Tibial nerve (tissue), 4 donors: ENCODE measurements at regions not wholly inside any gene's neighbourhood (a gene's known extent, or its start where the extent isn't known, plus 50 kb on each side); places are given as distances from the start of the nearest gene placed in this dataset.

Experiments used
- CTCF ChIP-seq, 5 experiments: fragments of 200-600 bp in 3 of 5; fragments of 450-650 bp in 2 of 5; sonication (generic) in 3 of 5; IDR thresholded peaks; one replicate each; pipeline ENCODE4 v1.5.1; 2016 to 2019; ENCODE audit warnings: antibody characterized with exemption in 5 of 5, mild to moderate bottlenecking in 3 of 5, moderate library complexity in 2 of 5
- EP300 ChIP-seq, 2 donors: sonication (generic); formaldehyde crosslinking; IDR thresholded peaks; one replicate each; pipeline ENCODE4 v1.6.1; 2017; ENCODE audit warnings: antibody characterized with exemption in 2 of 2, mild to moderate bottlenecking in 1 of 2

GRCh38 chr9:89935115-89935514 is 330.3 kb downstream of the GADD45G start:
- TF ChIP-seq CTCF (IDR thresholded peaks at IDR 0.05): no peak
- TF ChIP-seq EP300 (IDR thresholded peaks at IDR 0.05): no peak
